SKM-1 treated with dmso at 0.1 percent for 144 hours (cell line): ENCODE measurements at regions not wholly inside any gene's neighbourhood (a gene's known extent, or its start where the extent isn't known, plus 50 kb on each side); places are given as distances from the start of the nearest gene placed in this dataset.

Source experiments
- DNase-seq: peaks from one replicate; lab custom pipeline; 2025; ENCODE audit not compliant: unreplicated experiment; lab: John Stamatoyannopoulos, UW

- no peak for DNase-seq
Measured at GRCh38 chr2:40896358-40896757, 444.5 kb upstream of the SLC8A1 start.

GRCh38 chr2:40914666-40915065 is 462.8 kb upstream of the SLC8A1 start:
- no peak for DNase-seq

GRCh38 chr2:40915651-40916050 is 463.8 kb upstream of the SLC8A1 start:
- no peak for DNase-seq

- DNase-seq, result no peak
Measured at GRCh38 chr2:40935349-40935748, 483.5 kb upstream of the SLC8A1 start.

DNA sequence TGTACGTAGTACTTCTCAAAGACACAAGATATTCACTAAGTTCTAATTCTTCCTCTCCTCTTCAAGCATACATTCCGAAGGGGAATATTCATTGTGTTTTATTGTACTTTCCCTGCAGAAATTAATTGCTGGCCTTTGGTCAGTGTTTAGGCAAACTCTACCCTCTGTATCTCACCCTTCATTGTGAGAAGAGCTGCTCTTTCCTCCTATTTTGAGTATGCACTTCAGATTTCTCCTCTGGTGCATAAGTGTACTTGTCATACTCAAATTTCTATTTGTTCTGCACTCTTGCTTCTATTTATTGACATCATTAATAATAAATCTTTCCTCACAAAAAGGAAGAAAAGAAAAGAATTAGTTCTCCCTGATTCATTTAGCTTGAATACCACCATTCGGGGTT is 485.4 kb upstream of the SLC8A1 start:
- no peak for DNase-seq

GRCh38 chr2:40953341-40953740 is 501.5 kb upstream of the SLC8A1 start:
- DNase-seq, result no peak

DNA sequence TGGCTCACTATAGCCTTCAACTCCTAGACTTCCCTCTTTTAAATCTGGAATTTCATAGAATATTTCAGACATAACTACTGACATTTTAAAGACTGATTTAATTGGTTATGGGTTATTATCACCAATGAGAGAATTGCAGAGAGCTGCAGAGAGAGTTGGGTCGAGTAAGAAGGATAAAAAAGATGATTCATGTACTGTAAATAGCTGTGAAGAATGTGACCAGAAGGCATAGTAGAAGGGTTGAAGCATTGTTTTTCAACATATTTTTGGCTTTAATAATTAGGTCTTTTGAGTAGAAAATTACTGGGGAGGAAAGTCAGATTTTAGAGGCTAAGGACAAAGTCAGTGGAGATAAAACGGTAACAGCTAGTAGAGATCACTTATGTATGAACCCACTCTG is 503.2 kb upstream of the SLC8A1 start:
- no peak for DNase-seq

DNA sequence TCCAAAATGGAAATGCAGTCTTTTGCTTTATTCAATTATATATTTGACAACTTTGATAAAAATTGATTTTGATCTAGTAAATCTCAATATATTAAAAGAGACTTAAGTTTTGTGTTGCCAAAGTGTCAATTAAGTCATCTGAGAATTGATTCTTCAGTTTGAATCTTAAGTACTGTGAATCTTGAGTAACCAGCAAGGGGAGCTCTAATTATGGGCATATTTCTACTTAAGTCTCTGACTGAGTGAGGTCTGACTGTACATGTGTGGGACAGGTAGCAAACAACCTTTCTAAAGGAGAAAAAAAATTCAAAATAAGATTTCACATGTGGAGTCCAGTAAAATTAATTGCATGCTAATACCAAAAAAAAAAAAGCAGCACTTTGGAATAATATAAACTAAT is 503.7 kb upstream of the SLC8A1 start:
- DNase-seq, result no peak

DNA sequence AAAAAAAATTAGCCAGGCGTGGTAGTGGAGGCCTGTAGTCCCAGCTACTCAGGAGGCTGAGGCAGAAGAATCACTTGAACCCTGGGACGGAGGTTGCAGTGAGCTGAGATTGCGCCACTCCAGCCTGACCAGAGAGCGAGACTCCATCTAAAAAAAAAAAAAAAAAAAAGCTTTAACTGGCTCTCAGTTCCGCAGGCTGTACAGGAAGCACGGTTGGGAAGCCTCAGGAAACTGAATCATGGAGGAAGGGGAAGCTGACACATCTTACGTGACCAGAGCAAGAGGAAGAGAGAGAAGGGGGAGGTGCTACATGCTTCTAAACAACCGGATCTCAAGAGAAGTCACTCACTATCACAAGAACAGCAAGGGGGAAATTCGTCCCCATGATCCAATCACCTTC is 505.6 kb upstream of the SLC8A1 start:
- peak; percentile 94 for DNase-seq

- DNase-seq, result no peak
Measured at GRCh38 chr2:40962026-40962425, 510.1 kb upstream of the SLC8A1 start.

- DNase-seq, result no peak
Measured at GRCh38 chr2:40964509-40965250, 512.8 kb upstream of the SLC8A1 start.

DNA sequence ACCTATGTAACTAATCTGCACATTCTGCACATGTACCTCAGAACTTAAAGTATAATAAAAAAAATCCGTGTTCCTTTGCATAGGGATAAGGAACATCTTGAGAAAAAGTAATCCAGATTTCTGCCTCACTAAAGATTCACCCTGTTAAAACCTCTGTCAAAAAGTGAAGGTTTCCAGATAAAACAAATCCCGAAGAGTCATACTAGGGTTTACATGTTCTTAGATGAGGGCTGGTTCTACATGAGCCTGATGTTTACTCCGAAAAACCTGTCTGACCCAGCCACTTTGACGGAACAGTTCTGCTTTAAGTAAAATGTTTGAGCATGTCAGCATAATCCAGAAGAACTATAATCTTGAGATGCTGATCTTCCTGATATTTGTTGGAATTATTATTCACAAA is 515.6 kb upstream of the SLC8A1 start:
- no peak for DNase-seq

GRCh38 chr2:40975151-40975550 is 523.3 kb upstream of the SLC8A1 start:
- no peak for DNase-seq

GRCh38 chr2:40997362-40997761 is 545.5 kb upstream of the SLC8A1 start:
- no peak for DNase-seq

- DNase-seq, result no peak
Measured at GRCh38 chr2:41000374-41000773, 548.5 kb upstream of the SLC8A1 start.

GRCh38 chr2:41000906-41001305 is 549.0 kb upstream of the SLC8A1 start:
- DNase-seq, result no peak

GRCh38 chr2:41004700-41005099 is 552.8 kb upstream of the SLC8A1 start:
- DNase-seq, result no peak

DNA sequence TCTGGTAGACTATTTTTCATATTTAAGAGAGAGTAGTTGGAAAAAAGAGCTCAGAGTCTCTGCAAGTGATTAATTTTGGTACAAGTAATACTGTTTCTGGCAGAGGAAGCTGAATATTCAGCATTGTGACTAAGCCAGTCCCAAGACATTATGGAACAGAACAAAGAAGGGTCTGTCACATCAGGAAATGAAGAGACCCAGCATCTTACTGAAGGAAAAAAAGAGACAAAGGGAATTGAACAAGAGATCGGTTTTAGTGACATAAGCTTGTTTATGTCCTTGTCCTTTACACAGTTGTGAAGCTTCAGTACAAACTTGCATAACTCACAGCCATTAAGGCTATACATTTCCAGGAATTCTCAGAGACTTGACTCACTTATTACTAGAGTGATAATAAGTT is 568.5 kb upstream of the SLC8A1 start:
- DNase-seq, result no peak

GRCh38 chr2:41024816-41025215 is 572.9 kb upstream of the SLC8A1 start:
- no peak for DNase-seq

GRCh38 chr2:41026613-41027012 is 574.7 kb upstream of the SLC8A1 start:
- no peak for DNase-seq

GRCh38 chr2:41027095-41027494 is 575.2 kb upstream of the SLC8A1 start:
- no peak for DNase-seq

DNA sequence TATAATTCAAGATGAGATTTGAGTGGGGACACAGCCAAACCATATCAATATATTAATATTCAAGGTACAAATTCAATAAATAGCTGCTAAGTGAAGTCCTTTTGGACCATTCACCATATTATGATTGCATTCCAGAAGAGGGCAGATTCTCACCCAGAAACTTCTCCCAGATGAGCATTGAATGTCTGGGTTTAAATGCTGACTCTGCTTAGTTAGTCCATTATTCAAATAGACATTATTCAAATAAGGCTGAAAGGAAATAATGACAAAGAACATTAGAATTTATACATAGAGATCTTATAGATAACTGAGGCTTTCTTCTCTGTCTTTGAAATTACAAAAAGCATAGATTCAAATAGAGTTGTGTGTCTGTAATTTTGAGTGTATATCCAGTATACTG is 579.4 kb upstream of the SLC8A1 start:
- no peak for DNase-seq

GRCh38 chr2:41032715-41033114 is 580.8 kb upstream of the SLC8A1 start:
- no peak for DNase-seq
